Effector CD8-positive, alpha-beta T cell (primary cell): ENCODE measurements at regions not wholly inside any gene's neighbourhood (a gene's known extent, or its start where the extent isn't known, plus 50 kb on each side); places are given as distances from the start of the nearest gene placed in this dataset.
A peak's percentile ranks its signal among the peaks of the same experiment; 100 is the strongest.

Experiments used
- DNase-seq: peaks from one replicate; lab custom pipeline; 2025; lab: John Stamatoyannopoulos, UW

GRCh38 chr11:76721755-76722677, 51.5 kb upstream of the LRRC32 start:
- DNase-seq = peak; percentile 54

- no peak for DNase-seq
Observed at GRCh38 chr11:76723142-76723541, 52.6 kb upstream of the LRRC32 start.

DNA sequence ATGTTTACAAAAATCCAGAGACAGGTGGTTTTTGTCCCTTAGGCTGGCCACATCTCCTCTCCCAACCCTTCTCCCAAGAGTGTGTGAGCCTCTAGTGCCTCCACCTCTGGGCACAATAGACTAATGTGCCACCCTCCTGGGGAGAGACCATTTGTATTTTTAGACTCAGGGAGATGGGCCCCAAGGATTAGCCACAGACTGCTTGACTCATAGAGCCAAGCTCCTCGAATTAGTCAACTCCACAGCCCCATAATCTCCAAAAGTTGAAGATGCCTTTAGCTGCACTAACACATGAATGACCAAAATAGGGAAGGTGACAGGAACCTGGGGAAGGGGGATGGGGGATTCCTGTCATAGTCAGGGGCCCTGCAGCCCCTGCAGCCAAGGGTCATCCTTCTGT, 53.0 kb upstream of the LRRC32 start:
- DNase-seq = no peak

DNA sequence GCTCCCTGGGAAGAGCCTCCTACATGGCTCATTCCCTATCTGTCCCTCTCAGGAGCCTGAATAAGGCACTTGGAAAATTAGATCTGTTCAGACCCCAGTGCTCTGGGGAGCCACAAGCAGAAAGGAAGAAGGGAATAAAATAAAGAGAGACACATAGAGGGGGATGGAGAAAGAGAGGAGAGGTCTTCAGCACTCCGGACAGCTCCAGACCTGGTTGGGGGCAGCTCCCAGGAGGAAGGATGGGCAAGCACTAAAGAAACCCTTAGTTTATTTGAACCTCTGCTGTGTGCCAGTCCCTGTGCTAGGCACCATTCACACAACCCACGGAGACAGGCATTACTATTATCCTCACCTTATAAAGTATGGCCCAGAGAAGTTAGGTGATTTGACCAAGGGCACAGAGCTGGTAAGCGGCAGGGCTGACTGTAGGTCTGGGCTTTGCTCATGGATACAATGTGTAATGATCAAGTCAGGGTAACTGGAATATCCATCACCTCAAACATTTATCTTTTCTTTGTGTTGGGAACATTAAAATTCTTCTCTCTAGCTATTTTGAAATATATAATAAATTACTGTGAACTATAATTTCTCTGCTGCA, 53.7 kb upstream of the LRRC32 start:
- DNase-seq = no peak

GRCh38 chr11:76728227-76728626, 54.9 kb upstream of the TSKU start:
- DNase-seq = no peak

GRCh38 chr11:76728778-76729177, 54.4 kb upstream of the TSKU start:
- no peak for DNase-seq

DNA sequence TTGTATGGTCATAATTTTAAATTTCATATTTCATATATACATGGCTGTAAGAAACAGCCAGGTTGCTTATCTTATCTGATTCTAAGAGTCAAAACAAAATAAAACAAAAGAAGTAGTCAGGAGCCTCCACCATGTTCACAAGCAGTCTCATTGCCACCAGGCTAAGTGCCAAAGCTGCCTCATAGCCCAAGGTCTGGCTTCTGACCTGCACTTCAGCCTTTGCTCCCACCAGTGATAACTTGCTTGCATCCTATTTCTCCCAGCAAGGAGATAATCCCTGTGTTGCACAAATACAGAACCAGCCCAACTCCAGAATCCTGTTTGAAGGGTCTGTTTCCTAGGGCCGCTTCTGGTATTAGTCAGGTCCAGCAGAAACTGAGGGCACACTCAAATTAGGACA, 53.9 kb upstream of the TSKU start:
- DNase-seq = no peak

- DNase-seq = no peak
Observed at GRCh38 chr11:76730887-76731565, 52.1 kb upstream of the TSKU start.

- no peak for DNase-seq
Observed at GRCh38 chr11:76732643-76733042, 50.5 kb upstream of the TSKU start.
